ENCODE measurements at regions not wholly inside any gene's neighbourhood (a gene's known extent, or its start where the extent isn't known, plus 50 kb on each side); places are given as distances from the start of the nearest gene placed in this dataset.

DNA sequence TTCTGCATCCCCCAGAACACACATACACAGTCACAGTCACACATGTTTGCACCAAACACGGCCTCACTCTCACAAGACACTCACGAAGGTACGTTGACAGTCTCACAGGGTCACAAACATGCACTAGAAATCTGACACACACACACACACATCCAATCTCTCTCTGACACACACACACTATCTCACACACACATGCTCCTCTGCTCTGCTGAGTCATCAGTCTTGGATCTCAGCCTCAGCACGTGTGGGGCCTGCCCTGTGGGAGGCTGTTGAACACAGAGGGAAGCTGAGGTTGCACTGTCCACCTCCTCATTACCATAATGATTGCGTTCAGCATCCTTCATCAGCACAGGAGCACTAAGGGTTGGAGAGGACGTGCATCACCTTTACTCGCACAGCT is 188.8 kb downstream of the MTRR start:
- no peak for DNase-seq (ENCODE audit: low spot score)
- TF ChIP-seq NFE2L1 (CRISPR knock-in tag; IDR thresholded peaks at IDR 0.05): 0 out of 2 replicates have a peak, but pooled peaks have one; percentile 20
- TF ChIP-seq GABPB1 (CRISPR knock-in tag; IDR thresholded peaks at IDR 0.05): no peak
- TF ChIP-seq, protein P1, sequence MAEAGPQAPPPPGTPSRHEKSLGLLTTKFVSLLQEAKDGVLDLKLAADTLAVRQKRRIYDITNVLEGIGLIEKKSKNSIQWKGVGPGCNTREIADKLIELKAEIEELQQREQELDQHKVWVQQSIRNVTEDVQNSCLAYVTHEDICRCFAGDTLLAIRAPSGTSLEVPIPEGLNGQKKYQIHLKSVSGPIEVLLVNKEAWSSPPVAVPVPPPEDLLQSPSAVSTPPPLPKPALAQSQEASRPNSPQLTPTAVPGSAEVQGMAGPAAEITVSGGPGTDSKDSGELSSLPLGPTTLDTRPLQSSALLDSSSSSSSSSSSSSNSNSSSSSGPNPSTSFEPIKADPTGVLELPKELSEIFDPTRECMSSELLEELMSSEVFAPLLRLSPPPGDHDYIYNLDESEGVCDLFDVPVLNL (CRISPR knock-in tag; IDR thresholded peaks at IDR 0.05; ENCODE audit: borderline replicate concordance, low read depth): no peak
- TF ChIP-seq ZNF263 (CRISPR knock-in tag; IDR thresholded peaks at IDR 0.05; ENCODE audit: low read depth): no peak
- TF ChIP-seq, protein P2, sequence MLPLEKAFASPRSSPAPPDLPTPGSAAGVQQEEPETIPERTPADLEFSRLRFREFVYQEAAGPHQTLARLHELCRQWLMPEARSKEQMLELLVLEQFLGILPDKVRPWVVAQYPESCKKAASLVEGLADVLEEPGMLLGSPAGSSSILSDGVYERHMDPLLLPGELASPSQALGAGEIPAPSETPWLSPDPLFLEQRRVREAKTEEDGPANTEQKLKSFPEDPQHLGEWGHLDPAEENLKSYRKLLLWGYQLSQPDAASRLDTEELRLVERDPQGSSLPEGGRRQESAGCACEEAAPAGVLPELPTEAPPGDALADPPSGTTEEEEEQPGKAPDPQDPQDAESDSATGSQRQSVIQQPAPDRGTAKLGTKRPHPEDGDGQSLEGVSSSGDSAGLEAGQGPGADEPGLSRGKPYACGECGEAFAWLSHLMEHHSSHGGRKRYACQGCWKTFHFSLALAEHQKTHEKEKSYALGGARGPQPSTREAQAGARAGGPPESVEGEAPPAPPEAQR (CRISPR knock-in tag; IDR thresholded peaks at IDR 0.05): no peak
- peaks cover 11% of the 10 kb centered on the region for H3K27me3 Mint-ChIP-seq (ENCODE audit: low read depth)
- H3K27ac Mint-ChIP-seq: no peak overlapping the region
- no peak for ATAC-seq
- CTCF ChIA-PET: interaction anchor here (2.1 kb wide), 1 partner anchor 130 kb away, joined by 5 read pairs; no protein-coding TSS in a partner anchor
- no peak overlapping the region for H3K4me3 Mint-ChIP-seq
- H3K36me3 Mint-ChIP-seq: no peaks in the 10 kb centered on the region
- POLR2A ChIA-PET: no interaction called here
- peaks cover 35% of the 10 kb centered on the region for H3K4me1 Mint-ChIP-seq
- H3K9me3 Mint-ChIP-seq: no peaks in the 10 kb centered on the region

DNA sequence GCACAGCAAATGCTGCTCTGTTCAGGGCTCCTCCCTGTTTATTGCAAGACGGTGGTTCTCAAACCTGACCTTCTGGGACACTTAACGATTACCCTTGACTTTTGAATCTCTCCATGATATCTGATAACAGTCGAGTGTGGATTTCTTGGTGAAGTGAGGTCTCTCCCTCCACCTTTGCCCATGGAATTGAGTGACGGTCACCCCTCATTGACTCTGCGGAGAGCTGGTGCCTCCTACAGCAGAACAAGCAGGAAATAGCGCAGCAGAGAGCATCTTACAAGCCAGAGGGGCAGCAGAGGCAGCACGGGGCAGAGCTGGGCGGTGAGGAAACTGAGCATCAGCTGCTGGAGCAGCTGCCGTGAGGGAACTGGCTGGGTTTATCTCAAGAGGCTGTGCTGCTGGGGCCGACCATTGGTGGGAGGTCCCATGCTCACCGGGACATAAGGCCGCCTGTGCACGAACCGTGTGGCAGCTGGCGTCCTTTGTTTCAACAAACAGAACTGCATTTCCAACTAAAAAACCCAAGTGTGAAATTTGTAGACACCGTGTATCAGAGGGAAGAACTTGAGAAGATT is 189.8 kb downstream of the MTRR start:
- no peak overlapping the region for H3K27ac Mint-ChIP-seq
- H3K36me3 Mint-ChIP-seq: no peaks in the 10 kb centered on the region
- no peak overlapping the region for H3K4me3 Mint-ChIP-seq
- POLR2A ChIA-PET: no interaction called here
- CTCF ChIA-PET: interaction anchor here (1.8 kb wide), 1 partner anchor 46 kb away, joined by 5 read pairs; no protein-coding TSS in a partner anchor
- H3K27me3 Mint-ChIP-seq (ENCODE audit: low read depth): peaks cover 11% of the 10 kb centered on the region
- ATAC-seq (peak; percentile 33), DNase-seq (ENCODE audit: low spot score) (no peak)
- TF ChIP-seq RELA (CRISPR knock-in tag; IDR thresholded peaks at IDR 0.05; ENCODE audit: borderline replicate concordance) (no peak), NR1H2 (CRISPR knock-in tag; IDR thresholded peaks at IDR 0.05) (no peak), CREM (CRISPR knock-in tag; IDR thresholded peaks at IDR 0.05) (no peak), MXD4 (CRISPR knock-in tag; IDR thresholded peaks at IDR 0.05; ENCODE audit: borderline replicate concordance) (no peak), NR3C1 (CRISPR knock-in tag; conservative IDR thresholded peaks at IDR 0.05; ENCODE audit: low read depth) (no peak), HMGA2 (CRISPR knock-in tag; IDR thresholded peaks at IDR 0.05) (no peak), ZBTB21 (CRISPR knock-in tag; IDR thresholded peaks at IDR 0.05; ENCODE audit: borderline replicate concordance) (no peak), FOXJ3 (CRISPR knock-in tag; IDR thresholded peaks at IDR 0.05; ENCODE audit: borderline replicate concordance) (no peak), ETV6 (CRISPR knock-in tag; IDR thresholded peaks at IDR 0.05) (no peak), PRRX2 (CRISPR knock-in tag; IDR thresholded peaks at IDR 0.05) (no peak)
- TF ChIP-seq, protein P1 (CRISPR knock-in tag; IDR thresholded peaks at IDR 0.05; ENCODE audit: borderline replicate concordance, low read depth): no peak
- TF ChIP-seq, protein P3, sequence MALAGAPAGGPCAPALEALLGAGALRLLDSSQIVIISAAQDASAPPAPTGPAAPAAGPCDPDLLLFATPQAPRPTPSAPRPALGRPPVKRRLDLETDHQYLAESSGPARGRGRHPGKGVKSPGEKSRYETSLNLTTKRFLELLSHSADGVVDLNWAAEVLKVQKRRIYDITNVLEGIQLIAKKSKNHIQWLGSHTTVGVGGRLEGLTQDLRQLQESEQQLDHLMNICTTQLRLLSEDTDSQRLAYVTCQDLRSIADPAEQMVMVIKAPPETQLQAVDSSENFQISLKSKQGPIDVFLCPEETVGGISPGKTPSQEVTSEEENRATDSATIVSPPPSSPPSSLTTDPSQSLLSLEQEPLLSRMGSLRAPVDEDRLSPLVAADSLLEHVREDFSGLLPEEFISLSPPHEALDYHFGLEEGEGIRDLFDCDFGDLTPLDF (CRISPR knock-in tag; IDR thresholded peaks at IDR 0.05): no peak
- TF ChIP-seq, protein P4, sequence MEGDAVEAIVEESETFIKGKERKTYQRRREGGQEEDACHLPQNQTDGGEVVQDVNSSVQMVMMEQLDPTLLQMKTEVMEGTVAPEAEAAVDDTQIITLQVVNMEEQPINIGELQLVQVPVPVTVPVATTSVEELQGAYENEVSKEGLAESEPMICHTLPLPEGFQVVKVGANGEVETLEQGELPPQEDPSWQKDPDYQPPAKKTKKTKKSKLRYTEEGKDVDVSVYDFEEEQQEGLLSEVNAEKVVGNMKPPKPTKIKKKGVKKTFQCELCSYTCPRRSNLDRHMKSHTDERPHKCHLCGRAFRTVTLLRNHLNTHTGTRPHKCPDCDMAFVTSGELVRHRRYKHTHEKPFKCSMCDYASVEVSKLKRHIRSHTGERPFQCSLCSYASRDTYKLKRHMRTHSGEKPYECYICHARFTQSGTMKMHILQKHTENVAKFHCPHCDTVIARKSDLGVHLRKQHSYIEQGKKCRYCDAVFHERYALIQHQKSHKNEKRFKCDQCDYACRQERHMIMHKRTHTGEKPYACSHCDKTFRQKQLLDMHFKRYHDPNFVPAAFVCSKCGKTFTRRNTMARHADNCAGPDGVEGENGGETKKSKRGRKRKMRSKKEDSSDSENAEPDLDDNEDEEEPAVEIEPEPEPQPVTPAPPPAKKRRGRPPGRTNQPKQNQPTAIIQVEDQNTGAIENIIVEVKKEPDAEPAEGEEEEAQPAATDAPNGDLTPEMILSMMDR (IDR thresholded peaks at IDR 0.05): no peak
- TF ChIP-seq, protein P5, sequence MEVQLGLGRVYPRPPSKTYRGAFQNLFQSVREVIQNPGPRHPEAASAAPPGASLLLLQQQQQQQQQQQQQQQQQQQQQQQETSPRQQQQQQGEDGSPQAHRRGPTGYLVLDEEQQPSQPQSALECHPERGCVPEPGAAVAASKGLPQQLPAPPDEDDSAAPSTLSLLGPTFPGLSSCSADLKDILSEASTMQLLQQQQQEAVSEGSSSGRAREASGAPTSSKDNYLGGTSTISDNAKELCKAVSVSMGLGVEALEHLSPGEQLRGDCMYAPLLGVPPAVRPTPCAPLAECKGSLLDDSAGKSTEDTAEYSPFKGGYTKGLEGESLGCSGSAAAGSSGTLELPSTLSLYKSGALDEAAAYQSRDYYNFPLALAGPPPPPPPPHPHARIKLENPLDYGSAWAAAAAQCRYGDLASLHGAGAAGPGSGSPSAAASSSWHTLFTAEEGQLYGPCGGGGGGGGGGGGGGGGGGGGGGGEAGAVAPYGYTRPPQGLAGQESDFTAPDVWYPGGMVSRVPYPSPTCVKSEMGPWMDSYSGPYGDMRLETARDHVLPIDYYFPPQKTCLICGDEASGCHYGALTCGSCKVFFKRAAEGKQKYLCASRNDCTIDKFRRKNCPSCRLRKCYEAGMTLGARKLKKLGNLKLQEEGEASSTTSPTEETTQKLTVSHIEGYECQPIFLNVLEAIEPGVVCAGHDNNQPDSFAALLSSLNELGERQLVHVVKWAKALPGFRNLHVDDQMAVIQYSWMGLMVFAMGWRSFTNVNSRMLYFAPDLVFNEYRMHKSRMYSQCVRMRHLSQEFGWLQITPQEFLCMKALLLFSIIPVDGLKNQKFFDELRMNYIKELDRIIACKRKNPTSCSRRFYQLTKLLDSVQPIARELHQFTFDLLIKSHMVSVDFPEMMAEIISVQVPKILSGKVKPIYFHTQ (CRISPR knock-in tag; IDR thresholded peaks at IDR 0.05): no peak
- TF ChIP-seq, protein P6, sequence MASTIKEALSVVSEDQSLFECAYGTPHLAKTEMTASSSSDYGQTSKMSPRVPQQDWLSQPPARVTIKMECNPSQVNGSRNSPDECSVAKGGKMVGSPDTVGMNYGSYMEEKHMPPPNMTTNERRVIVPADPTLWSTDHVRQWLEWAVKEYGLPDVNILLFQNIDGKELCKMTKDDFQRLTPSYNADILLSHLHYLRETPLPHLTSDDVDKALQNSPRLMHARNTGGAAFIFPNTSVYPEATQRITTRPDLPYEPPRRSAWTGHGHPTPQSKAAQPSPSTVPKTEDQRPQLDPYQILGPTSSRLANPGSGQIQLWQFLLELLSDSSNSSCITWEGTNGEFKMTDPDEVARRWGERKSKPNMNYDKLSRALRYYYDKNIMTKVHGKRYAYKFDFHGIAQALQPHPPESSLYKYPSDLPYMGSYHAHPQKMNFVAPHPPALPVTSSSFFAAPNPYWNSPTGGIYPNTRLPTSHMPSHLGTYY (CRISPR knock-in tag; IDR thresholded peaks at IDR 0.05): no peak
- TF ChIP-seq, protein P7, sequence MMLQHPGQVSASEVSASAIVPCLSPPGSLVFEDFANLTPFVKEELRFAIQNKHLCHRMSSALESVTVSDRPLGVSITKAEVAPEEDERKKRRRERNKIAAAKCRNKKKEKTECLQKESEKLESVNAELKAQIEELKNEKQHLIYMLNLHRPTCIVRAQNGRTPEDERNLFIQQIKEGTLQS (CRISPR knock-in tag; conservative IDR thresholded peaks at IDR 0.05): no peak
- TF ChIP-seq, protein P8, sequence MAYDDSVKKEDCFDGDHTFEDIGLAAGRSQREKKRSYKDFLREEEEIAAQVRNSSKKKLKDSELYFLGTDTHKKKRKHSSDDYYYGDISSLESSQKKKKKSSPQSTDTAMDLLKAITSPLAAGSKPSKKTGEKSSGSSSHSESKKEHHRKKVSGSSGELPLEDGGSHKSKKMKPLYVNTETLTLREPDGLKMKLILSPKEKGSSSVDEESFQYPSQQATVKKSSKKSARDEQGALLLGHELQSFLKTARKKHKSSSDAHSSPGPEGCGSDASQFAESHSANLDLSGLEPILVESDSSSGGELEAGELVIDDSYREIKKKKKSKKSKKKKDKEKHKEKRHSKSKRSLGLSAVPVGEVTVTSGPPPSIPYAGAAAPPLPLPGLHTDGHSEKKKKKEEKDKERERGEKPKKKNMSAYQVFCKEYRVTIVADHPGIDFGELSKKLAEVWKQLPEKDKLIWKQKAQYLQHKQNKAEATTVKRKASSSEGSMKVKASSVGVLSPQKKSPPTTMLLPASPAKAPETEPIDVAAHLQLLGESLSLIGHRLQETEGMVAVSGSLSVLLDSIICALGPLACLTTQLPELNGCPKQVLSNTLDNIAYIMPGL (CRISPR knock-in tag; IDR thresholded peaks at IDR 0.05): no peak
- H3K9me3 Mint-ChIP-seq: no peaks in the 10 kb centered on the region
- peaks cover 35% of the 10 kb centered on the region for H3K4me1 Mint-ChIP-seq
